Fibroblast of pulmonary artery (primary cell): ENCODE measurements at regions not wholly inside any gene's neighbourhood (a gene's known extent, or its start where the extent isn't known, plus 50 kb on each side); places are given as distances from the start of the nearest gene placed in this dataset.

Source experiments
- DNase-seq: peaks from one replicate; pipeline ENCODE4 v3.0.0-alpha.2; 2010; ENCODE audit warnings: low read depth
- H3K4me3 ChIP-seq: replicated peaks from 2 replicates; pipeline ENCODE4 v1.5.1; 2011; ENCODE audit warnings: low read depth, mild to moderate bottlenecking, control low read depth, low read length, moderate library complexity
- CTCF ChIP-seq: IDR thresholded peaks from 2 replicates; pipeline ENCODE4 v1.5.1; 2011; ENCODE audit warnings: mild to moderate bottlenecking, control low read depth, low read length, inconsistent platforms; ENCODE audit errors: missing control alignments

DNA sequence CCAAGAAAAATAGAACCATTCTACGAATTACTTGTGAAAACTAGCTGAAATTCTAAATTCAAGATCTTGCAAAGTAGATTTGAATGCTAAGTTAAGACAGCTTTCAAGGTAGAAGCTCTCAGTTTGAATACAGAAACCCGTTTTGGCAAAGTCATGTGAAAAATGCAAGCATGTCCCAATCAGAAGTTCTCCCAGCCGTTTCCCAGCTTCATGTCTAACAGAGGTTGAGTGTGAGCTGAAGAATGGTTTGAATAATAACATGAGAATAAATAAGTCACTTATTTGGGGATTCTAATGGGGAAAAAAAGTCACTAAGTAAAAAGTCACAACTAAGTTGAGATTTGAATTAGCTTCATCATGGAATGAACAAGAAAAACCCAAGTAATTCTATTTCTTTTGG is 152.5 kb upstream of the MAP3K1 start:
- no peak overlapping the region for H3K4me3 ChIP-seq
- DNase-seq = no peak
- TF ChIP-seq CTCF = no peak

GRCh38 chr5:56659971-56660370 is 155.4 kb upstream of the MAP3K1 start:
- DNase-seq = no peak
- H3K4me3 ChIP-seq = no peak overlapping the region
- TF ChIP-seq CTCF = no peak

DNA sequence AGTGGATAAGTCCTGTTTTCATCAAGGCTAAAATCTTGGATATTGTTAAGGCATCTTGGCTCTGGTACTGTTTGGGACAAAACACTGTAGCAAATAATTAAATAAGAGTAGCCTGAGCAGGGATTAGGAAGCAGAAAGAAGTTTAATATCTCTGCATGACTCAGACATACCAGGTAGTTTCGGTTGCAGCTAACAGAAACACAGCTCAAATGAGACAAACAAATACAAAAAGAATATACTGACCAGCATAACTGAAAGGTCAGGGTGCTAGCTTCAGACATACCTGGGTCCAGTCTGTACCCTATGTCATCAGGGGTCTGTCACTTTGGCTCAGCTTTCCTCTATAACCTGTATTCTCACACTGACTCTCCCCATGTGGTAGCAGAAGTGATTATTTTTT is 156.4 kb upstream of the MAP3K1 start:
- no peak overlapping the region for H3K4me3 ChIP-seq
- TF ChIP-seq CTCF = no peak
- no peak for DNase-seq

- no peak for TF ChIP-seq CTCF
- DNase-seq = peak; percentile 5
- no peak overlapping the region for H3K4me3 ChIP-seq
These were observed 158.3 kb upstream of the MAP3K1 start for GRCh38 chr5:56656846-56657726.

- DNase-seq = no peak
- no peak for TF ChIP-seq CTCF
- no peak overlapping the region for H3K4me3 ChIP-seq
These were observed 163.5 kb upstream of the MAP3K1 start for GRCh38 chr5:56651893-56652292.

DNA sequence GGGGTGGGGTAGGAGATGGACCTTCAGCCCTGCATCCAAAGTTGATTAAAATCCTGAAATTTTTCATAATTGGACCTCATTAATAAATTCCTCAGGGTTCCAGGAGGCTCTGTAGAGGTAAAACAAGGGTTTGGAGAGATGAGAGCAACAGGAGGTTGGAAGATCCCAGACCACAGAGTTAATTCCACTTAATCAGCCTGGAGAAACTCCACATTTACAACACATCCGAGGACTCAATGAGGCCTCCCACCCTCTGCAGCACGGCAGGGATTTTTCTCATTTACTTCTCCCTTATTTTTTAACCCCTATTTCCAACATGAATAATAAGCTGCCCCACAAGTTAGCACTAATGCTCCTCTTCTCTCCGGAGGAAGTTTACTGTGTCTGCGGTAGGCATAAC is 165.0 kb upstream of the MAP3K1 start:
- H3K4me3 ChIP-seq = no peak overlapping the region
- no peak for DNase-seq
- TF ChIP-seq CTCF = no peak

DNA sequence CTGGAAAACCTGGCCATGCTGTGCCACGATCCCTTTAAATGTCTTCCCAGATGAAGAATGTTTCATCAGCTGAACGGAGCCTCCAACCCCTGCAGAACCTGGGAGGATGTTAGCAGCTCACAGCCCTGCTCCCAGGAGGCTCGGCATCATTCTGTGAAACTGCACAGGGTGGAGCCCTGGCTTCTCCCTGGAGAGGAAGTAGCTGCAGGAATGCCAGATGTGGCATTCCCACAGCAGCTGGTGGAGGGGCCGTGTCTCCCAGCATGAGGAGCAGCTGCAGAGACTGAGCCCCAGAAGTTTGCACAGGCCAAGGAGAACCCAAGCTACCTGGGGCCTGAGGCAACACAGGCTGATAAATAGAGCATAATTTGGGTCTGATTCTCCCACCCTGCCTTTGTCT is 165.8 kb upstream of the MAP3K1 start:
- TF ChIP-seq CTCF = no peak
- DNase-seq = peak; percentile 50
- no peak overlapping the region for H3K4me3 ChIP-seq
